GM13977 (cell line): ENCODE measurements at regions not wholly inside any gene's neighbourhood (a gene's known extent, or its start where the extent isn't known, plus 50 kb on each side); places are given as distances from the start of the nearest gene placed in this dataset.

ENCODE experiments used
- DNase-seq: peaks from one replicate; pipeline ENCODE4 v3.0.0; 2012; ENCODE audit warnings: low spot score
- in situ Hi-C: fragments of 300-500 bp; cut with MboI; formaldehyde crosslinking; loops from one replicate; pipeline ENCODE4 v1.12.0; 2022; ENCODE audit warnings: low sequenced_read_pairs, low pct_unique_long_range_greater_than_20kb, mixed read lengths, inconsistent platforms; ENCODE audit not compliant: unreplicated experiment
- TF ChIP-seq, protein P1 (sequence below): IDR thresholded peaks from 2 replicates; pipeline ENCODE4 v1.5.1; 2012; ENCODE audit warnings: mild to moderate bottlenecking, control low read depth; ENCODE audit not compliant: insufficient read depth; ENCODE audit errors: extremely low read depth, missing control alignments

DNA sequence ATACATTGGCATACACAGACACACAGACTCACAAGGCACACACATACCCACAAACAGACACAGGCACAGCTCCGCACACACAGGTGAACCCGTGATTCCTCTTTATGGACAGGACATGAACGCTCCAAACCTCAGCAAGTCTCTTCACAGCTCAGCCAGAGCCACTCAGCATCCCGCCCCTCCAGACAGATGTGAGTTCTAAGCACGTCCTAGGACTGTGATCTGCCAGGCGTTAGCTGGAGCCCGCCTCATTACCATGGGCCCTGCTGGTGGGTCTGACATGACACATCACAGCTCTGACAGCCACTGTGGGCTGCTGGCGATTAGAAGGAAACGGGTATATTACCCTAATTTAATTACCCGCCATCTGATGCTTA lies 176.7 kb upstream of the PPP2R2D start:
- TF ChIP-seq, protein P1, sequence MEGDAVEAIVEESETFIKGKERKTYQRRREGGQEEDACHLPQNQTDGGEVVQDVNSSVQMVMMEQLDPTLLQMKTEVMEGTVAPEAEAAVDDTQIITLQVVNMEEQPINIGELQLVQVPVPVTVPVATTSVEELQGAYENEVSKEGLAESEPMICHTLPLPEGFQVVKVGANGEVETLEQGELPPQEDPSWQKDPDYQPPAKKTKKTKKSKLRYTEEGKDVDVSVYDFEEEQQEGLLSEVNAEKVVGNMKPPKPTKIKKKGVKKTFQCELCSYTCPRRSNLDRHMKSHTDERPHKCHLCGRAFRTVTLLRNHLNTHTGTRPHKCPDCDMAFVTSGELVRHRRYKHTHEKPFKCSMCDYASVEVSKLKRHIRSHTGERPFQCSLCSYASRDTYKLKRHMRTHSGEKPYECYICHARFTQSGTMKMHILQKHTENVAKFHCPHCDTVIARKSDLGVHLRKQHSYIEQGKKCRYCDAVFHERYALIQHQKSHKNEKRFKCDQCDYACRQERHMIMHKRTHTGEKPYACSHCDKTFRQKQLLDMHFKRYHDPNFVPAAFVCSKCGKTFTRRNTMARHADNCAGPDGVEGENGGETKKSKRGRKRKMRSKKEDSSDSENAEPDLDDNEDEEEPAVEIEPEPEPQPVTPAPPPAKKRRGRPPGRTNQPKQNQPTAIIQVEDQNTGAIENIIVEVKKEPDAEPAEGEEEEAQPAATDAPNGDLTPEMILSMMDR, result no peak
- in situ Hi-C loops, result no loop called here
- DNase-seq, result no peak

DNA sequence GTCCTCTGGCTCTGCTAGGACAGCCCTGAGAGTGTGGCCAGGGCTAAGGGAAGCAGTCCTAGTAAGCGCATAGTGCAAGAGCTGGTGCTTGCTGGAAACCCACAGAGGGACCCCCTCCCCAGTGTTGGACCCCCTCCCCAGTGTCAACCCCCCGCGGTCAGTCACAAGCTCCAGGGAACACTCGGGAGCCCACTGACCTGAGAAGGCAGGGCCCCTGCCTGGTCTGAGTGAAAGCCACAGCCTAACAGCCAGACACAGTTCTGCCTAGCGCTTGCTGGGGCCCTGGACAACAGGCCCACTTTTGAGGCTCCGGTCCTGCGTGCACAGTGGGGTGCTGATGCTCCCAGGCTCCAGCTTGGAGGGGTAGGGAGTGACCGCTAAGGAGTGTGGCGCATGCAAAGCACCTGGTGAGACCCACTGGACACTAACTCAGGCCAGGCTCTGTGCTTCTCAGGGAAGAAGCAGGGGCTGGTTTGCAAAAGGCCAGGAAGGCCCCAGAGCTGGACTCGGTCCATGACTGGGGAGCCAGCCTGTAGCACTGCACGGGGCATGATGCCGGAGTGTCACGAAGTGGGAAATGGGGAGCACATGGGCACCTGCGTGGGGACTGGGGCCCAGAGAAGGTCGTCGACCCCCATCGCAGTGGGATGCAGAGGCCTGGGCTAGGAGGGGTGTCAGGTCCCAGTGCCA lies 175.8 kb upstream of the PPP2R2D start:
- DNase-seq, result no peak
- TF ChIP-seq, protein P1, result no peak
- in situ Hi-C loops, result no loop called here

DNA sequence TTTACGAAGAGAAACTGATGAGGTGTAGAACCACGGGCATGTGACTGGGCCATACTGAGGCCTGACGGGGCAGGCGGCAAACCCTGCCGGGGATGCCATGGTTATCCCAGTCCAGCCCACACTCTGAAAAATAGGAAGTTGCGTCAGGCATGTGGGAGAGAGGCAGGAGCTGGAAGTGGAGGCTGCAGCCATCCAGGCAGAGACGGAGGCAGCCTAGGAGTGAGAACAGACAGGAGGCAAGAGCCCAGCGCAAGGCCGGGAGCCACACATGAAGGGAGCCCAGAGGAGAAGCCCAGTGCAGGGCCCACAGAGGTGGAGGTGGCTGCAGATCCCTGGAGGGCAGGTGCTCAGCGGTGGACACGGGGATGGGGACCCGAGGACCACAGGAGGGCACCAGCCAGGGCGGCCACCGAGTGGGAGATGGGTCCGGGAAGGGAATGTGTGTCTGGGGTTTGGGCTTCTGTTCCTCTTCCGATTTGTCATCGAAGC lies 175.2 kb upstream of the PPP2R2D start:
- in situ Hi-C loops, result no loop called here
- DNase-seq, result no peak
- TF ChIP-seq, protein P1, result no peak

DNA sequence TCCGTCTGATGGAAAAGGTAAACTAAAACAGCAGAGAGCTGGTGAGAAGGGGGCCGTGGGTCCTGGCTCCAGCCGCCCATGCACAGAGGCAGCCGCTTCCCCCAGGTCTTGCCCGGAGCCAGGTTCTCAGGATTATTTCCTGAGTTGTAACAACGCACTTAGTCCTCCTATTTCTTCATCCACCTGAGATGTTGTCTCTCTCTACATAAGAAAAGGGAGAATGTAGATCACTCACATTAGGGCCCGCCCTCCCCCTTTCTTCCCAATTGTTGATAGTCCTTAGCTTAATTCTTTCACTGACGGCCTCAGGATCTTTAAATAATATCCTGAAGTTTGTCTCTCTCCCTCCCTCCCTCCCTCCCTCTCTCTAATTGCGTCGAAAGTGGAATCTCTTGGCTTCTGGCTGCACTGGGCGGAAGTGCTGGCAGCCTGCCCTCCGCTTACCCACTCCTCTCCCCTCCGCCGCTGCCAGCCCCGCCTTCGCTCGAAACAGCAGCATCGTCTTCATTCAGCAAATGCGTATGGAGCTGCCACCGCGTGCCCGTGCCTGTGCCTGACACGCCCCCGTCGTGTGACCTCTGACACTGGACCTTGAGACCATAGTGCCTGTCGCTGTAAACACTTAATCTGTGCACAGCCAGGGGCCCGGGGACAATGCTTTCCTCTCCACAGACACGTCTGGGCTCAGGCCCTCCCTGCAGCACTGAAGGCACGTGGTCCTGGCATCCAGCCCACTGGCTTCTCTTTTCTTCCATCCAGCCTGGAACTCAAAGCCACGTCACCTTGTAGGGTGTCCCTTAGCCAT lies 174.5 kb upstream of the PPP2R2D start:
- in situ Hi-C loops, result no loop called here
- TF ChIP-seq, protein P1, result no peak
- DNase-seq, result no peak

DNA sequence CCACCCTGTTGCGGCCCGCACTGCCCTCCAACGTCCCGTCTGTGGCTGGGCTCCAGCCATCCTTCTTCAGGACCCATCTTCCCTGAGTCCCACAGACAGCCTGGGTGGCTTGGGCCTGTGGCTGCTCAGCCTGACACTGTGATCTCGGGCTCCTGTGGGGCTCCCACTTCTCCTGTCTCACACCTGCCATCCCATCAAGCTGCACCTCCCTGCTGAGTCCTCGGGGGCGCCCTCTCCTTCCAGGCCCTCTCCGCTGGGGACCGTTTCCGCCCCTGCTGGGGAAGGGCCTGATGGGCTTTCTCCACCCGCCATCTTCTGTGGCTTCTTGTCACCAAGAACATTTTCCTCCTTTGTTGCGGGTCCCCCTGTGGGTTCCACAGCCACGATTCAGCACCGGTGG lies 173.8 kb upstream of the PPP2R2D start:
- in situ Hi-C loops, result no loop called here
- no peak for DNase-seq
- TF ChIP-seq, protein P1, result no peak

DNA sequence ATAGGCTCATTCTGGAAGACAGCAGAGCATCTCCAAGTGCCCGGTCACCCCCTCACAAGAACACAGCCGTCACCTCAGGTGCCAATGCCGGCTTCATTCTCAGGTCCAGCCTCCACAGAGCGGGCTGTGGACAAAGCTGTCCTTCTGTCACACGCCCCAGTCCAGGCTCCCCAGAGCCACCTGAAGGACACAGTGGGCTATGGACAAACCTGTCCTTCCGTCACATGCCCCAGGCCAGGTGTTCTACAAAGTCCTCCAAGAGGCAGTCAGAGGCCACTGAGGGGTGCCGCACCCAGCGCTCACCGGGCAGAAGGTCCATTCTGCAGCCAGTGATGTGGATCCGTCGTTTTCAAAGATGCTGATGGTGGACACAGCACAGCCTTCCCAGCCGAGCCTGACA lies 173.2 kb upstream of the PPP2R2D start:
- DNase-seq, result no peak
- in situ Hi-C loops, result no loop called here
- TF ChIP-seq, protein P1, result no peak
